WTC11 (cell line): ENCODE measurements at regions not wholly inside any gene's neighbourhood (a gene's known extent, or its start where the extent isn't known, plus 50 kb on each side); places are given as distances from the start of the nearest gene placed in this dataset.

Experiments used
- CBFB ChIP-seq: sonication (generic); formaldehyde crosslinking; IDR thresholded peaks from 2 replicates; pipeline ENCODE4 v1.8.1; 2022; ENCODE audit warnings: mild to moderate bottlenecking, low read depth, missing genetic modification reagents
- CREM ChIP-seq: sonication (generic); formaldehyde crosslinking; IDR thresholded peaks from 2 replicates; pipeline ENCODE4 v1.8.1; 2022; ENCODE audit warnings: mild to moderate bottlenecking, missing genetic modification reagents, moderate library complexity
- CTCF ChIP-seq: fragments of 200-600 bp; IDR thresholded peaks from 2 replicates; pipeline ENCODE4 v1.8.0; 2022; ENCODE audit warnings: antibody characterized with exemption
- E2F5 ChIP-seq: sonication (generic); formaldehyde crosslinking; IDR thresholded peaks from 2 replicates; pipeline ENCODE4 v1.8.1; 2022; ENCODE audit warnings: mild to moderate bottlenecking, moderate library complexity, missing genetic modification reagents
- IRF2 ChIP-seq: sonication (generic); formaldehyde crosslinking; IDR thresholded peaks from 2 replicates; pipeline ENCODE4 v1.8.0; 2022; ENCODE audit warnings: low read depth, missing genetic modification reagents, borderline replicate concordance
- MAX ChIP-seq: sonication (generic); formaldehyde crosslinking; IDR thresholded peaks from 2 replicates; pipeline ENCODE4 v1.8.0; 2022; ENCODE audit warnings: mild to moderate bottlenecking, missing genetic modification reagents
- NFE2L1 ChIP-seq: sonication (generic); formaldehyde crosslinking; IDR thresholded peaks from 2 replicates; pipeline ENCODE4 v1.8.1; 2023; ENCODE audit warnings: missing genetic modification reagents
- NR3C1 ChIP-seq: sonication (generic); formaldehyde crosslinking; conservative IDR thresholded peaks from 2 replicates; pipeline ENCODE4 v1.8.1; 2023; ENCODE audit warnings: low read depth, mild to moderate bottlenecking, missing genetic modification reagents
- ZNF121 ChIP-seq: sonication (generic); formaldehyde crosslinking; IDR thresholded peaks from 2 replicates; pipeline ENCODE4 v1.8.0; 2023; ENCODE audit warnings: missing genetic modification reagents
- ZNF232 ChIP-seq: sonication (generic); formaldehyde crosslinking; IDR thresholded peaks from 2 replicates; pipeline ENCODE4 v1.8.0; 2022; ENCODE audit warnings: mild to moderate bottlenecking, missing genetic modification reagents
- ZNF281 ChIP-seq: sonication (generic); formaldehyde crosslinking; IDR thresholded peaks from 2 replicates; pipeline ENCODE4 v1.8.0; 2023; ENCODE audit warnings: mild to moderate bottlenecking, missing genetic modification reagents
- ZNF317 ChIP-seq: sonication (generic); formaldehyde crosslinking; IDR thresholded peaks from 2 replicates; pipeline ENCODE4 v1.8.1; 2023; ENCODE audit warnings: low read depth, mild to moderate bottlenecking, moderate library complexity, missing genetic modification reagents, borderline replicate concordance
- TF ChIP-seq, protein P1 (sequence below): sonication (generic); formaldehyde crosslinking; IDR thresholded peaks from 2 replicates; pipeline ENCODE4 v1.8.0; 2022; ENCODE audit warnings: mild to moderate bottlenecking, missing genetic modification reagents
- TF ChIP-seq, protein P2 (sequence below): fragments of 250-450 bp; sonication (Bioruptor Pico); IDR thresholded peaks from 2 replicates; pipeline ENCODE4 v1.9.0; 2021; ENCODE audit warnings: moderate library complexity, mild to moderate bottlenecking, inconsistent platforms, borderline replicate concordance

DNA sequence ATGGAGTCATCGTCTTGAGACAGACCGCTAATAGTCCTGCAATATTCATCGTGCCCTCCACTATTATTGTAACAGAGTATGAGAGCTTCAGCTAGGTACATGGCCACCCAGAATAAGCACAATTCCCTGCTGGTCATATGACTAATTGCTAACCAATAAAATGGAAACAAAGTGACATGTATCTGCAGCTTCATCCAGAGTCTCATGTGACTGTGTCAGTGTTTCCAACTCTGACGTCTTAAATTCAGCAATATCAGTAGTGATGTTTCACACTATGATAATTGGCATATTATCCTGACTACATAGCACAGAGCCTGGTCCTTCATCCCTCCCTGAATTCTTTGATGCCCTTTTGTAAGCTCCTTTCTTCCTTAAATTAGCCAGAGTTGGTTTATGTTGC, 167.4 kb downstream of the RPS29 start:
- TF ChIP-seq CTCF (no peak), NR3C1 (CRISPR knock-in tag) (no peak), CBFB (CRISPR knock-in tag) (no peak), ZNF281 (CRISPR knock-in tag) (no peak), IRF2 (CRISPR knock-in tag) (no peak), ZNF121 (CRISPR knock-in tag) (no peak), CREM (CRISPR knock-in tag) (no peak), E2F5 (CRISPR knock-in tag) (no peak), NFE2L1 (CRISPR knock-in tag) (no peak), ZNF317 (no peak), ZNF232 (no peak), MAX (CRISPR knock-in tag) (no peak)
- TF ChIP-seq, protein P1, sequence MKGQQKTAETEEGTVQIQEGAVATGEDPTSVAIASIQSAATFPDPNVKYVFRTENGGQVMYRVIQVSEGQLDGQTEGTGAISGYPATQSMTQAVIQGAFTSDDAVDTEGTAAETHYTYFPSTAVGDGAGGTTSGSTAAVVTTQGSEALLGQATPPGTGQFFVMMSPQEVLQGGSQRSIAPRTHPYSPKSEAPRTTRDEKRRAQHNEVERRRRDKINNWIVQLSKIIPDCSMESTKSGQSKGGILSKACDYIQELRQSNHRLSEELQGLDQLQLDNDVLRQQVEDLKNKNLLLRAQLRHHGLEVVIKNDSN (CRISPR knock-in tag): no peak
- TF ChIP-seq, protein P2, sequence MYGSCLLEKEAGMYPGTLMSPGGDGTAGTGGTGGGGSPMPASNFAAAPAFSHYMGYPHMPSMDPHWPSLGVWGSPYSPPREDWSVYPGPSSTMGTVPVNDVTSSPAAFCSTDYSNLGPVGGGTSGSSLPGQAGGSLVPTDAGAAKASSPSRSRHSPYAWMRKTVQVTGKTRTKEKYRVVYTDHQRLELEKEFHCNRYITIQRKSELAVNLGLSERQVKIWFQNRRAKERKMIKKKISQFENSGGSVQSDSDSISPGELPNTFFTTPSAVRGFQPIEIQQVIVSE (CRISPR knock-in tag): no peak
